ENCODE measurements at regions not wholly inside any gene's neighbourhood (a gene's known extent, or its start where the extent isn't known, plus 50 kb on each side); places are given as distances from the start of the nearest gene placed in this dataset.
"Not testable (repeated sequence)": the region's sequence is repeated elsewhere in the genome, so short reads cannot be mapped to it uniquely, and the experiment has no call there.

- DNase-seq: not testable (repeated sequence)
Measured at GRCh38 chr10:53342531-53342930, 569.9 kb upstream of the MBL2 start.

GRCh38 chr10:53338199-53338598 lies 565.6 kb upstream of the MBL2 start:
- not testable (repeated sequence) for DNase-seq

- not testable (repeated sequence) for DNase-seq
Measured at GRCh38 chr10:53335803-53336422, 563.3 kb upstream of the MBL2 start.

- no peak for DNase-seq
Measured at GRCh38 chr10:53331460-53331859, 558.9 kb upstream of the MBL2 start.

- DNase-seq: not testable (repeated sequence)
Measured at GRCh38 chr10:53326401-53327305, 554.1 kb upstream of the MBL2 start.

GRCh38 chr10:53325066-53325465 lies 552.5 kb upstream of the MBL2 start:
- DNase-seq: no peak

GRCh38 chr10:53315709-53316108 lies 543.1 kb upstream of the MBL2 start:
- no peak for DNase-seq

GRCh38 chr10:53314876-53315275 lies 542.3 kb upstream of the MBL2 start:
- no peak for DNase-seq

- peak in 1 of 56 donors; percentile 0 for DNase-seq
Measured at GRCh38 chr10:53298443-53298842, 525.9 kb upstream of the MBL2 start.

- no peak for DNase-seq
Measured at GRCh38 chr10:53284615-53285182, 512.1 kb upstream of the MBL2 start.

GRCh38 chr10:53276797-53277196 lies 504.2 kb upstream of the MBL2 start:
- no peak for DNase-seq

GRCh38 chr10:53269482-53269881 lies 496.9 kb upstream of the MBL2 start:
- no peak for DNase-seq

GRCh38 chr10:53260213-53260612 lies 487.6 kb upstream of the MBL2 start:
- no peak for DNase-seq

GRCh38 chr10:53256623-53257022 lies 484.0 kb upstream of the MBL2 start:
- no peak for DNase-seq

- no peak for DNase-seq
Measured at GRCh38 chr10:53255661-53256205, 483.1 kb upstream of the MBL2 start.

- DNase-seq: no peak
Measured at GRCh38 chr10:53253221-53253620, 480.6 kb upstream of the MBL2 start.

GRCh38 chr10:53239873-53240272 lies 467.3 kb upstream of the MBL2 start:
- no peak for DNase-seq

- DNase-seq: no peak
Measured at GRCh38 chr10:53236941-53237340, 464.4 kb upstream of the MBL2 start.

GRCh38 chr10:53233749-53234148 lies 461.2 kb upstream of the MBL2 start:
- no peak for DNase-seq

- no peak for DNase-seq
Measured at GRCh38 chr10:53230651-53231050, 458.1 kb upstream of the MBL2 start.

GRCh38 chr10:53223851-53224250 lies 451.3 kb upstream of the MBL2 start:
- no peak for DNase-seq

- DNase-seq: no peak
Measured at GRCh38 chr10:53222806-53223205, 450.2 kb upstream of the MBL2 start.

Data from nucleus accumbens (tissue), 56 donors.